SU-DHL-6 (cell line): ENCODE measurements at regions not wholly inside any gene's neighbourhood (a gene's known extent, or its start where the extent isn't known, plus 50 kb on each side); places are given as distances from the start of the nearest gene placed in this dataset.

Source experiments
- H2AFZ ChIP-seq: fragments of 200-600 bp; sonication (generic); 2 replicates; pipeline ENCODE4 v1.6.1; 2014; ENCODE audit warnings: low read depth, mild to moderate bottlenecking, moderate library complexity, mixed read lengths, antibody characterized with exemption, low read length; ENCODE audit not compliant: severe bottlenecking
- H3F3A ChIP-seq: fragments of 200-600 bp; shearing (Covaris generic); 2 replicates; pipeline ENCODE4 v1.6.0; 2016; ENCODE audit warnings: antibody characterized with exemption, mild to moderate bottlenecking; ENCODE audit not compliant: insufficient read depth
- H3K27ac ChIP-seq: fragments of 200-600 bp; sonication (generic); 2 replicates; pipeline ENCODE4 v1.5.1; 2016; ENCODE audit warnings: low read depth, mild to moderate bottlenecking, low read length, moderate library complexity, mixed read lengths
- H3K27me3 ChIP-seq: fragments of 200-600 bp; sonication (generic), shearing (Covaris generic); 2 replicates; pipeline ENCODE4 v1.6.0; 2014; ENCODE audit warnings: mild to moderate bottlenecking, low read length
- H3K36me3 ChIP-seq: fragments of 200-600 bp; sonication (generic); 2 replicates; pipeline ENCODE4 v1.6.1; 2014; ENCODE audit warnings: mild to moderate bottlenecking, low read length, mixed read lengths
- H3K4me2 ChIP-seq: fragments of 300-600, 200-600 bp; shearing (Covaris generic), sonication (generic); 2 replicates; pipeline ENCODE4 v1.6.0; 2014; ENCODE audit warnings: low read length, low read depth, mild to moderate bottlenecking; ENCODE audit not compliant: poor library complexity, severe bottlenecking
- H3K4me3 ChIP-seq: fragments of 200-600 bp; sonication (generic); 2 replicates; pipeline ENCODE4 v1.5.1; 2014; ENCODE audit warnings: antibody characterized with exemption, low read length, mild to moderate bottlenecking, mixed read lengths; ENCODE audit not compliant: insufficient read depth, poor library complexity, severe bottlenecking
- H3K79me2 ChIP-seq: fragments of 200-600 bp; sonication (generic); 2 replicates; pipeline ENCODE4 v1.6.1; 2014; ENCODE audit warnings: mild to moderate bottlenecking, low read length, moderate library complexity; ENCODE audit not compliant: insufficient read depth
- H3K9ac ChIP-seq: fragments of 200-600 bp; sonication (generic); 2 replicates; pipeline ENCODE4 v1.7.0; 2014; ENCODE audit warnings: mild to moderate bottlenecking, low read length
- H3K9me2 ChIP-seq: fragments of 200-600 bp; sonication (generic); replicated peaks from 2 replicates; pipeline ENCODE4 v1.6.1; 2014; ENCODE audit warnings: low read length; ENCODE audit not compliant: insufficient read depth
- H3K9me3 ChIP-seq: fragments of 200-600 bp; sonication (generic); 2 replicates; pipeline ENCODE4 v1.6.1; 2014; ENCODE audit warnings: low read length, mixed read lengths; ENCODE audit not compliant: insufficient read depth
- H4K20me1 ChIP-seq: fragments of 200-600 bp; sonication (generic); 2 replicates; pipeline ENCODE4 v1.6.1; 2014; ENCODE audit warnings: low read depth, mild to moderate bottlenecking, antibody characterized with exemption, low read length, moderate library complexity, mixed read lengths
- EZH2phosphoT487 ChIP-seq: fragments of 200-600 bp; sonication (generic), shearing (Covaris generic); conservative IDR thresholded peaks from 2 replicates; pipeline ENCODE4 v1.6.1; 2018; ENCODE audit warnings: mild to moderate bottlenecking, antibody characterized with exemption, low read length, moderate library complexity, mixed read lengths
- TF ChIP-seq, protein P1 (sequence below): fragments of 200-600 bp; sonication (generic); IDR thresholded peaks from one replicate; pipeline ENCODE4 v1.5.1; 2017; ENCODE audit warnings: antibody characterized with exemption, mild to moderate bottlenecking, low read length, moderate library complexity; ENCODE audit not compliant: insufficient read depth, poor library complexity, severe bottlenecking

DNA sequence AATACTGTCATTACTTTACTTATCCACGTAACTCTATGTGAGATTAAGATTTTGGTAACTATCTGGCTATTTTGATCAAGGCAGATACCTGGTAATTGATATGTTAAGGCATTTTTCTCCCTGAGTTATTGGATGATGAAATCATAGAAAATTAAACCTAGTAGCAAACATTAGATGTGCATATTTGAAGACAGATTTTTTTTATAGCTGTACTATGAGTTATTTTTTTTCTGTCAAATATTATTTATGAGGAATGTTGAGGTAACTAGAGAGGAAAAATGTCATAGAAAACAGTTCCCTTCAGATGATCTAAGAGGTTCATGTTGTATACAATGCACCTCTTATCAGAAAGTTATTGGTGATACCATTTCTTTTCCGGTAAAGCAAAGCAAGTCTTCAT lies 64.9 kb upstream of the SLC38A2 start:
- H3K79me2 ChIP-seq, result no peaks in the 10 kb centered on the region
- no peak overlapping the region for H3K4me3 ChIP-seq
- no peaks in the 10 kb centered on the region for H3K9me2 ChIP-seq
- no peaks in the 10 kb centered on the region for H4K20me1 ChIP-seq
- no peaks in the 10 kb centered on the region for H3F3A ChIP-seq
- no peaks in the 10 kb centered on the region for H3K36me3 ChIP-seq
- H3K9me3 ChIP-seq, result no peaks in the 10 kb centered on the region
- H3K27ac ChIP-seq, result no peak overlapping the region
- no peak overlapping the region for H3K9ac ChIP-seq
- H3K4me2 ChIP-seq, result no peak overlapping the region
- no peak overlapping the region for H2AFZ ChIP-seq
- no peaks in the 10 kb centered on the region for H3K27me3 ChIP-seq
- TF ChIP-seq, protein P1, sequence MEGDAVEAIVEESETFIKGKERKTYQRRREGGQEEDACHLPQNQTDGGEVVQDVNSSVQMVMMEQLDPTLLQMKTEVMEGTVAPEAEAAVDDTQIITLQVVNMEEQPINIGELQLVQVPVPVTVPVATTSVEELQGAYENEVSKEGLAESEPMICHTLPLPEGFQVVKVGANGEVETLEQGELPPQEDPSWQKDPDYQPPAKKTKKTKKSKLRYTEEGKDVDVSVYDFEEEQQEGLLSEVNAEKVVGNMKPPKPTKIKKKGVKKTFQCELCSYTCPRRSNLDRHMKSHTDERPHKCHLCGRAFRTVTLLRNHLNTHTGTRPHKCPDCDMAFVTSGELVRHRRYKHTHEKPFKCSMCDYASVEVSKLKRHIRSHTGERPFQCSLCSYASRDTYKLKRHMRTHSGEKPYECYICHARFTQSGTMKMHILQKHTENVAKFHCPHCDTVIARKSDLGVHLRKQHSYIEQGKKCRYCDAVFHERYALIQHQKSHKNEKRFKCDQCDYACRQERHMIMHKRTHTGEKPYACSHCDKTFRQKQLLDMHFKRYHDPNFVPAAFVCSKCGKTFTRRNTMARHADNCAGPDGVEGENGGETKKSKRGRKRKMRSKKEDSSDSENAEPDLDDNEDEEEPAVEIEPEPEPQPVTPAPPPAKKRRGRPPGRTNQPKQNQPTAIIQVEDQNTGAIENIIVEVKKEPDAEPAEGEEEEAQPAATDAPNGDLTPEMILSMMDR, result no peak
- no peak for TF ChIP-seq EZH2phosphoT487

DNA sequence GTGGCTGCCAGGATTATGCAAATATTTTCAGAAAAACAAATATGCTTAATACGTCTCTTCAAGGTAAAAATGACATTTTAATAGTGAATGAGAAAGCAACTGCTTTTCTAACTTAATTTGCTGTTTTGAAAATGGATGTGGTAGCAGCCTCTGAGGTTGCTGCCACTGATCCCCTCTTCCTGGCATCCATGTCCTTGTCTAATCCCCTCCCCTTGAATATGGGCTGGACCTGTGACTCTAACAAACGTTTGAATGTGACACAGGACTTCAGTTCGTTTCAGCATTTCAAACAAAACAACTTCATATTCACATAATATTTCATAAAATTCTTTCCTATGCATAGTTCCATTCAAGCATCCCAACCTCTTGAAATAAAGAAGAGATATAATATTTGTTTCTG lies 64.2 kb upstream of the SLC38A2 start:
- H3F3A ChIP-seq, result no peaks in the 10 kb centered on the region
- no peaks in the 10 kb centered on the region for H4K20me1 ChIP-seq
- H3K36me3 ChIP-seq, result no peaks in the 10 kb centered on the region
- no peak overlapping the region for H2AFZ ChIP-seq
- H3K4me3 ChIP-seq, result no peak overlapping the region
- H3K9me2 ChIP-seq, result no peaks in the 10 kb centered on the region
- H3K27ac ChIP-seq, result no peak overlapping the region
- no peak overlapping the region for H3K9ac ChIP-seq
- H3K27me3 ChIP-seq, result no peaks in the 10 kb centered on the region
- no peak overlapping the region for H3K4me2 ChIP-seq
- H3K79me2 ChIP-seq, result no peaks in the 10 kb centered on the region
- H3K9me3 ChIP-seq, result no peaks in the 10 kb centered on the region
- TF ChIP-seq, protein P1, result no peak
- no peak for TF ChIP-seq EZH2phosphoT487

- Histone ChIP-seq H3K79me2 (no peaks in the 10 kb centered on the region), H3K27ac (no peak overlapping the region), H3F3A (no peaks in the 10 kb centered on the region), H3K4me3 (no peak overlapping the region), H3K27me3 (no peaks in the 10 kb centered on the region), H3K36me3 (no peaks in the 10 kb centered on the region), H3K9me3 (no peaks in the 10 kb centered on the region), H2AFZ (no peak overlapping the region), H3K9ac (no peak overlapping the region), H4K20me1 (no peaks in the 10 kb centered on the region), H3K9me2 (no peaks in the 10 kb centered on the region), H3K4me2 (no peak overlapping the region)
- TF ChIP-seq, protein P1, result no peak
- no peak for TF ChIP-seq EZH2phosphoT487
Observed at GRCh38 chr12:46435625-46436024, 63.1 kb upstream of the SLC38A2 start.
